GM12891 (cell line): ENCODE measurements at regions not wholly inside any gene's neighbourhood (a gene's known extent, or its start where the extent isn't known, plus 50 kb on each side); places are given as distances from the start of the nearest gene placed in this dataset.

ENCODE experiments used
- POLR2A ChIP-seq: IDR thresholded peaks from 2 replicates; pipeline ENCODE4 v1.6.1; 2011; ENCODE audit warnings: low read depth, low read length, control low read depth
- POLR2AphosphoS5 ChIP-seq: IDR thresholded peaks from 2 replicates; pipeline ENCODE4 v1.6.1; 2011; ENCODE audit warnings: low read depth, low read length, control low read depth
- POU2F2 ChIP-seq: IDR thresholded peaks from 2 replicates; pipeline ENCODE4 v1.6.1; 2011; ENCODE audit warnings: low read depth, mild to moderate bottlenecking, control low read depth, low read length, moderate library complexity
- SPI1 ChIP-seq: IDR thresholded peaks from 2 replicates; pipeline ENCODE4 v1.6.1; 2011; ENCODE audit warnings: low read depth, low read length, control low read depth
- TAF1 ChIP-seq: IDR thresholded peaks from 2 replicates; pipeline ENCODE4 v1.6.1; 2011; ENCODE audit warnings: low read depth, low read length, control low read depth

GRCh38 chr1:82950606-82951200, 1048.2 kb downstream of the TTLL7 start:
- TF ChIP-seq POLR2A (no peak), POLR2AphosphoS5 (no peak), TAF1 (no peak), SPI1 (no peak), POU2F2 (no peak)
